ENCODE measurements at regions not wholly inside any gene's neighbourhood (a gene's known extent, or its start where the extent isn't known, plus 50 kb on each side); places are given as distances from the start of the nearest gene placed in this dataset.
"Not testable (repeated sequence)": the region's sequence is repeated elsewhere in the genome, so short reads cannot be mapped to it uniquely, and the experiment has no call there.

DNA sequence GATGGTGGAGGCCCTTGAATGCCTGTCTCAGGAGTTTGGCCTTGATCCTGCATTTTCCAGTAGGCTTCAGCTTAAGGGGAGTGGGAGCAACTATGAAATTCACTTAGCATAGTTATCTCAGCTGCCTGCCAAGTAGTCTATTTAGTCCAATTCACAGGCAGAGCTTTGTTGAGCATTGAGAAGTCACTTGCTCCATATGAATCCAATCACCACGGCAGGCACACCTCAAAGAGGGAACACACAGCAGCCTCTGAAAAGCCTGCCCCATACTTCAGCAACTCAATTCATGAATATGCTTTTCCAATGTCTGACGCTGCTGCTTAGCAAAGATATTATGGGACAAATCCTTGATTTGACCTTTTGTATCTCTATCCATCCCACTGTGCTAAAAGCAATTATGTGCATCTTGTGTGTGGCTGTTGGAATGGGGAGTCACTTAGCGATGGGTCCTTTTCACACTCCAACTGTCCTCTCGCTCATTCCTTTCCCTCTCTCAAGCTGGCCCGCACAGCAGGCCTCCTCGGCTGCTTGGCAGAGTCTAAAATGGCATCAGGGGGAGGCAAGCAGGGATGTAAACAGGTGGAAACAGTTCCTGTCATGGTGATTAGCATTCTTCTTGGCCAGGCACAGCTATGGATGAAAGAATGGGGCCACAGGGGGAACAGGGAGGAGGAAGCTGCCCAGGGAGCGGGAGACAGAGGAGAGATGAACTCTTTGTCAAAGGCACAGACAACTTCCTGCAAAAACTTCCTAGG lies 56.0 kb upstream of the LRPPRC start:
- no peak for DNase-seq

DNA sequence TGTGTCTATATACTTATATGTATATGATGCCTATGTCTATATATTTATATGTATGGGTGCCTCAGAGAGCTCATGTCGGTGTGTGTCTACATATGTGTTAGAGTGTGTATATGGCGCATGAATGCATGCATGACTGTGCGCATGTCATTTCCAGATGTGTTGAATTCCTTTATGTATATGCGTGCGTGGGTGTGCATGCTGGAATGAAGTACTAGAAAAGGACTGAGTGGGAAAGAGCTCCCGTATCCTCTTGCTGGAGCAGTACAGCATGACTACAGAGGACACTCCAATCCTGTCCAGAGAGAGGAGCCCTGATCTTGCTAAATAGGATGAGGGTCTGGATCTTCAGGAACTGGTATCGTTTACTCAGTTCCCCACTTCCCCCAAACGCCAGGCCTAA lies 56.8 kb upstream of the LRPPRC start:
- no peak for DNase-seq

GRCh38 chr2:44053052-44053451 lies 57.3 kb upstream of the LRPPRC start:
- DNase-seq = no peak

GRCh38 chr2:44053456-44053855 lies 57.7 kb upstream of the LRPPRC start:
- DNase-seq = no peak

GRCh38 chr2:44055229-44055628 lies 59.4 kb upstream of the LRPPRC start:
- DNase-seq = no peak

DNA sequence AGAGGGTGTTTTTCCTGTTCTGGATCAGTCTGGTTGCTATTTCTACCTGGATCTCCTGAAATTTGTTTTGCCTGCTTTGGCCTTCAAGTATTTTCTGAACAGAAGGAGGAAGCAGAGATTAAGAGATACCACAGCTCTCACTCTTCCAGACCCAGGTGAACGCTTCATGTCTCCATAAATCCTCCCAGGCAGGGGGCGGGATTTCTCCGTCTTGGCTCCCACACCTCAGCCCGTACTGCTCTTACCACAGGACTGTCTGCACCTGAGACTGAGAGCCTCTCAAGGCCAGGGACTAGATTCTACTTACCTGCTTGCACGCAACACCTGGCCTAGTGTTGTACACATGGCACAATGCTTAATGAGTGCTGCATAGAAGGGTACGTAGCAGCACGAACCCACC lies 59.9 kb upstream of the LRPPRC start:
- DNase-seq = no peak

GRCh38 chr2:44056947-44057346 lies 61.2 kb upstream of the LRPPRC start:
- DNase-seq = no peak

DNA sequence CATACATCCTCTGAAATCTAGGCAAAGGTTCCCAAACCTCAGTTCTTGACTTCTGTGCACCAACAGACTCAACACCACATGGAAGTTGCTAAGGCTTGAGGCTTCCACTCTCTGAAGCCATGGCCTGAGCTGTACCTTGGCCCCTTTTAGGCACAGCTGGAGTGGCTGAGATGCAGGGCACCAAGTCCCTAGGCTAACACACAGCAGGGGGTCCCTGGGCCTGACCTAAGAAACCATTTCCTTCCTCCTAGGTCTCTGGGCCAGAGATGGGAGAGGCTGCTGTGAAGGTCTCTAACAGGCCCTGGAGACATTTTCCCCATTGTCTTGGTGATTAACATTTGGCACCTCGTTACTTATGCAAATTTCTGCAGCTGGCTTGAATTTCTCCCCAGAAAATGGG lies 64.5 kb upstream of the LRPPRC start:
- DNase-seq = not testable (repeated sequence)

- no peak for DNase-seq
Measured at GRCh38 chr2:44060990-44061389, 65.2 kb upstream of the LRPPRC start.

GRCh38 chr2:44061469-44061868 lies 65.7 kb upstream of the LRPPRC start:
- no peak for DNase-seq

GRCh38 chr2:44061876-44062275 lies 66.1 kb upstream of the LRPPRC start:
- DNase-seq = no peak

- no peak for DNase-seq
Measured at GRCh38 chr2:44063033-44063432, 67.2 kb upstream of the LRPPRC start.

- not testable (repeated sequence) for DNase-seq
Measured at GRCh38 chr2:44064281-44064680, 68.5 kb upstream of the LRPPRC start.

GRCh38 chr2:44067012-44067790 lies 71.4 kb upstream of the LRPPRC start:
- DNase-seq = not testable (repeated sequence)

DNA sequence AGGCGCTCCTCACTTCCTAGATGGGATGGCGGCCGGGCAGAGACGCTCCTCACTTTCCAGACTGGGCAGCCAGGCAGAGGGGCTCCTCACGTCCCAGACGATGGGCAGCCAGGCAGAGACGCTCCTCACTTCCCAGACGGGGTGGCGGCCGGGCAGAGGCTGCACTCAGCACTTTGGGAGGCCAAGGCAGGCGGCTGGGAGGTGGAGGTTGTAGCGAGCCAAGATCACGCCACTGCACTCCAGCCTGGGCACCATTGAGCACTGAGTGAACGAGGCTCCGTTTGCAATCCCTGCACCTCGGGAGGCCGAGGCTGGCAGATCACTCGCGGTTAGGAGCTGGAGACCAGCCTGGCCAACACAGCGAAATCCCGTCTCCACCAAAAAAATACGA lies 72.0 kb upstream of the LRPPRC start:
- DNase-seq = not testable (repeated sequence)

- DNase-seq = no peak
Measured at GRCh38 chr2:44071454-44072046, 75.8 kb upstream of the LRPPRC start.

DNA sequence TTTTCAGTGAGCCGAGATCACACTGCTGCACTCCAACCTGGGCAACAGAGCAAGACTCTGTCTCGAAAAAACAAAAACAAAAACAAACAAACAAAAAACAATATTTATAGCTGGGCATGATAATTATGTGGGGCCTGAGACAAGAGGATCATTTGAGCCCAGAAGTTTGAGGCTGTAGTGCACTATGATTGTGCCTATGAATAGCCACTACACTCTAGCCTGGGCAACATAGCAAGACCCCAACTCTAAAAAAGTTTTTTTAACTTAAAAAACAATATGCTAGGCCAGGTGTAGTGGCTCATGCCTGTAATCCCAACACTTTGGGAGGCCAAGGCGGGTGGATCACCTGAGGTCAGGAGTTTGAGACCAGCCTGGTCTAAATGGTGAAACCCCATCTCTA lies 77.9 kb upstream of the LRPPRC start:
- not testable (repeated sequence) for DNase-seq

- DNase-seq = not testable (repeated sequence)
Measured at GRCh38 chr2:44074795-44075194, 79.0 kb upstream of the LRPPRC start.

DNA sequence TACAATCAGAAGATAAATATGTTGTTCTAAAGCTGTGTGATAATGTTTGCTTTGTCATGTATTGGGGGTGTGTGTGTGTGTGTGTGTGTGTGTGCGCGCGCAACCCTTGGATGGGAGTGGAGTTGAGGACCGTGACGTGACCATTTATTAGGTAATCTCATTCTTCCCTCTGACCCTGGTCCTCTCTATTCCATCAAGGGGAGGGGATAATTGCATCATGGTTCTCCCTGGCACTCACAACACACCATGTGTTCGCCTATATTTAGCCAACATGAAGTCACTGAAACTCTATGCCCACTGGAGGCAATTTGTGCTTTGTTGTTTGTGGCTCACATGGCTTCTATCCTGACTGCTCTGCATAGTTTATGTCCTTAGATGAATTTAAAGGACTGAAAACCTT lies 79.8 kb upstream of the LRPPRC start:
- DNase-seq = no peak

DNA sequence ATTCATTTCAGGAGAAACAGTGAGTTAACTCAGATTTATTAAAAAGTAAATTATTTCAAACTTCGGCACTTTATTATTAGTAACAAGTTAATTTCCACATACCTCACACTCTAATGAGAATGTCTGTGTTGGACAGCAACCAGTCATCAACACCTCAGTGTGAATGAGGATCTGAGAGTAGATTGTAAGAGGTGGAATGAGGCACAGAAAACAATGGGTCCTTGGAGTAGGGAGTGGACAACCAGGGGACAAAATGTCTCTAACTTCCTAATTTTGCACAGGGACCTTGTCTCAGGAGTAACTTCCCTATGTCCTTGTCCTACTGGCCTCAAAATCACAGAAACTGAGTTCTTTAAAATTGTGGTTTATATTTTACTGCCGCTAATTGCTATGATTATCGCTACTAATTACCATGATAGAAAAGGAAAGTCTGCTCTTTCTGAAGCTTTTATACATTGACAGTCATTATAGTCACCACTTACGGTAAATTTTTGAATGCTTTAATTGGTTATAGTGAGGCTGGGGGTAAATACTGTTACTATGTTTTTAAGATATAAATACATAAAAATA lies 82.2 kb upstream of the LRPPRC start:
- DNase-seq = no peak

DNA sequence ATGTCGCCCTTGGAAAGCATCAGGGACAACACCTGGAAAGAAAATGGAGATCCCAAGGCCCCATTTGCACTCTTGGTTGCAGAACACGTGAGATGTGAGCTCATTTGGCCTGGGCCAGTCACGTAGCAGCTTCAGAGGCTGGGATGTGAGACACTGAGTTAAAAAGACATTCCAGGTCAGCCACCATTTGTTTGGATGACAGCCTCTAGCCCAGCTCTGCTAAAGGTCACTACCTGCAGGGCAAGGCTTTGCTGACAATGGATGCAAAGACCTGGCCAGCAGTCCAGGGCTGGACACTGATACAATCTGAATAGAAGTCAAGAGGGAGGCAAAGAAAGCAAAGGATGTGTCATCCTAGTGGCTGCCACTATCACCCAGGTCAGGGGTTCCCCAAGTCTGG lies 83.9 kb upstream of the LRPPRC start:
- DNase-seq = no peak

GRCh38 chr2:44083054-44083453 lies 85.6 kb upstream of the PPM1B start:
- no peak for DNase-seq

DNA sequence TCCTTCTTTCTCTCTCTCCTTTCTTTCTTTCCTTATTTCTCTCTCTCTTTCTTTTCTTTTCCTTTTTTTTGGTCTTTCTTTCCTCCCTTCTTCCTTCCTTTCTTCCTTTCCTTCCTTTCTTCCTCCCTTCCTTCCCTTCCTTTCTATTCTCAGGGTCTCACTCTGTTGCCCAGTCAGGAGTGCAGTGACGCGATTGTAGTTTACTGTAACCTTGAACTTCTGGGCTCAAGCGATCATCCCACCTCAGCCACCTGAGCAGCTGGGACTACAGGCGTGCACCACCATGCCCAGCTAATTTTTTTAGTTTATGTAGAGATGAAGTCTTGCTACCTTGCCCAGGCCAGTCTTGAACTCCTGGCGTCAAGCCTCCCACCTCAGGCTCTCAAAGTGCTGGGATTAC lies 83.8 kb upstream of the PPM1B start:
- DNase-seq = no peak
